ENCODE measurements at regions not wholly inside any gene's neighbourhood (a gene's known extent, or its start where the extent isn't known, plus 50 kb on each side); places are given as distances from the start of the nearest gene placed in this dataset.

GRCh38 chr3:127458696-127459604 is 131.6 kb downstream of the TPRA1 start:
- no peak for DNase-seq

- DNase-seq, result no peak
Measured at GRCh38 chr3:127457546-127458145, 132.9 kb downstream of the TPRA1 start.

GRCh38 chr3:127457094-127457475 is 133.4 kb downstream of the TPRA1 start:
- DNase-seq, result peak in 1 of 2 donors; percentile 48

GRCh38 chr3:127456471-127457093 is 134.0 kb downstream of the TPRA1 start:
- peak in 1 of 2 donors; percentile 40 for DNase-seq

- DNase-seq, result peak; percentile 53 to 60
Measured at GRCh38 chr3:127455541-127456450, 134.7 kb downstream of the TPRA1 start.

GRCh38 chr3:127454968-127455367 is 135.6 kb downstream of the TPRA1 start:
- no peak for DNase-seq

GRCh38 chr3:127454051-127454450 is 136.5 kb downstream of the TPRA1 start:
- DNase-seq, result no peak

GRCh38 chr3:127452321-127452821 is 138.2 kb downstream of the TPRA1 start:
- no peak for DNase-seq

- DNase-seq, result no peak
Measured at GRCh38 chr3:127451321-127451720, 139.2 kb downstream of the TPRA1 start.

- DNase-seq, result no peak
Measured at GRCh38 chr3:127450331-127450730, 140.2 kb downstream of the TPRA1 start.

- DNase-seq, result no peak
Measured at GRCh38 chr3:127449486-127450212, 140.9 kb downstream of the TPRA1 start.

GRCh38 chr3:127448671-127449070 is 141.9 kb downstream of the TPRA1 start:
- no peak for DNase-seq

GRCh38 chr3:127448161-127448561 is 142.4 kb downstream of the TPRA1 start:
- no peak for DNase-seq

- no peak for DNase-seq
Measured at GRCh38 chr3:127446756-127447155, 143.8 kb downstream of the TPRA1 start.

GRCh38 chr3:127445581-127446343 is 144.8 kb downstream of the TPRA1 start:
- no peak for DNase-seq

- DNase-seq, result no peak
Measured at GRCh38 chr3:127444761-127445160, 145.8 kb downstream of the TPRA1 start.

GRCh38 chr3:127443581-127444375 is 146.8 kb downstream of the TPRA1 start:
- no peak for DNase-seq

- DNase-seq, result no peak
Measured at GRCh38 chr3:127442506-127442905, 148.0 kb downstream of the TPRA1 start.

GRCh38 chr3:127441764-127442163 is 148.8 kb downstream of the TPRA1 start:
- no peak for DNase-seq

GRCh38 chr3:127440384-127440783 is 150.1 kb downstream of the TPRA1 start:
- DNase-seq, result no peak
